ENCODE measurements at regions not wholly inside any gene's neighbourhood (a gene's known extent, or its start where the extent isn't known, plus 50 kb on each side); places are given as distances from the start of the nearest gene placed in this dataset.

GRCh38 chr14:83707056-83707455 is 1822.9 kb upstream of the FLRT2 start:
- DNase-seq (ENCODE audit: low read depth, low spot score): no peak
- POLR2A ChIA-PET: no interaction called here
- Histone ChIP-seq H3K4me3 (ENCODE audit: low read depth, low read length) (no peak overlapping the region), H3K27me3 (ENCODE audit: control insufficient read depth, insufficient read depth, low read length) (no peaks in the 10 kb centered on the region), H3K9me3 (ENCODE audit: control insufficient read depth, insufficient read depth, low read length) (no peaks in the 10 kb centered on the region), H3K27ac (ENCODE audit: low read depth, low read length) (no peak overlapping the region)
- TF ChIP-seq, protein P1, sequence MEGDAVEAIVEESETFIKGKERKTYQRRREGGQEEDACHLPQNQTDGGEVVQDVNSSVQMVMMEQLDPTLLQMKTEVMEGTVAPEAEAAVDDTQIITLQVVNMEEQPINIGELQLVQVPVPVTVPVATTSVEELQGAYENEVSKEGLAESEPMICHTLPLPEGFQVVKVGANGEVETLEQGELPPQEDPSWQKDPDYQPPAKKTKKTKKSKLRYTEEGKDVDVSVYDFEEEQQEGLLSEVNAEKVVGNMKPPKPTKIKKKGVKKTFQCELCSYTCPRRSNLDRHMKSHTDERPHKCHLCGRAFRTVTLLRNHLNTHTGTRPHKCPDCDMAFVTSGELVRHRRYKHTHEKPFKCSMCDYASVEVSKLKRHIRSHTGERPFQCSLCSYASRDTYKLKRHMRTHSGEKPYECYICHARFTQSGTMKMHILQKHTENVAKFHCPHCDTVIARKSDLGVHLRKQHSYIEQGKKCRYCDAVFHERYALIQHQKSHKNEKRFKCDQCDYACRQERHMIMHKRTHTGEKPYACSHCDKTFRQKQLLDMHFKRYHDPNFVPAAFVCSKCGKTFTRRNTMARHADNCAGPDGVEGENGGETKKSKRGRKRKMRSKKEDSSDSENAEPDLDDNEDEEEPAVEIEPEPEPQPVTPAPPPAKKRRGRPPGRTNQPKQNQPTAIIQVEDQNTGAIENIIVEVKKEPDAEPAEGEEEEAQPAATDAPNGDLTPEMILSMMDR (IDR thresholded peaks at IDR 0.05; ENCODE audit: low read depth, low read length): no peak
- CTCF ChIA-PET: no interaction called here

GRCh38 chr14:83709116-83709515 is 1820.8 kb upstream of the FLRT2 start:
- DNase-seq (ENCODE audit: low read depth, low spot score): no peak
- POLR2A ChIA-PET: no interaction called here
- H3K9me3 ChIP-seq (ENCODE audit: control insufficient read depth, insufficient read depth, low read length): no peaks in the 10 kb centered on the region
- TF ChIP-seq, protein P1 (IDR thresholded peaks at IDR 0.05; ENCODE audit: low read depth, low read length): no peak
- no peak overlapping the region for H3K27ac ChIP-seq (ENCODE audit: low read depth, low read length)
- no peak overlapping the region for H3K4me3 ChIP-seq (ENCODE audit: low read depth, low read length)
- CTCF ChIA-PET: no interaction called here
- H3K27me3 ChIP-seq (ENCODE audit: control insufficient read depth, insufficient read depth, low read length): no peaks in the 10 kb centered on the region

DNA sequence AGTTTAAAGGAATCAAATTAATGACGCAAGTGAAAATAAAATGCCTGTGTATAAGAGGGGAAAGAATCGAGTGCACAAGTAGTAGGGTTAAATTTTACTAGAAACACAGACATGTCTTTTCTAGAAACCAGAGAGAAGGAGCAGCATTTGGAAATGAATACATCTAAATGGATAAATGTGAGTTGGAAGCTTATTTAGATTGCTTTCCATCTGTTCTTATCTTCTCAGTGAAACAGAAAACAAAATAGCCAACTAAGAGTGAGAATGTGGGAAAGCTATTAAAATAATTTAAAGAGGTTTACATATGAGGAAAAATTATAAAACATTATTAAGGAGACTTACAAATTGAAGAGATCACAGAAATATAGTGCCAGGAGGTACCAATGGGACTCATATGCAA is 1818.9 kb upstream of the FLRT2 start:
- CTCF ChIA-PET: no interaction called here
- POLR2A ChIA-PET: no interaction called here
- no peak overlapping the region for H3K4me3 ChIP-seq (ENCODE audit: low read depth, low read length)
- TF ChIP-seq, protein P1 (IDR thresholded peaks at IDR 0.05; ENCODE audit: low read depth, low read length): no peak
- H3K27ac ChIP-seq (ENCODE audit: low read depth, low read length): no peak overlapping the region
- no peaks in the 10 kb centered on the region for H3K9me3 ChIP-seq (ENCODE audit: control insufficient read depth, insufficient read depth, low read length)
- DNase-seq (ENCODE audit: low read depth, low spot score): no peak
- H3K27me3 ChIP-seq (ENCODE audit: control insufficient read depth, insufficient read depth, low read length): no peaks in the 10 kb centered on the region

GRCh38 chr14:83712418-83713129 is 1817.4 kb upstream of the FLRT2 start:
- H3K4me3 ChIP-seq (ENCODE audit: low read depth, low read length): no peak overlapping the region
- no peaks in the 10 kb centered on the region for H3K27me3 ChIP-seq (ENCODE audit: control insufficient read depth, insufficient read depth, low read length)
- POLR2A ChIA-PET: no interaction called here
- CTCF ChIA-PET: interaction anchor here (1.7 kb wide), 1 partner anchor 39 kb away, joined by 3 read pairs; no protein-coding TSS in a partner anchor
- TF ChIP-seq, protein P1 (IDR thresholded peaks at IDR 0.05; ENCODE audit: low read depth, low read length): no peak
- H3K9me3 ChIP-seq (ENCODE audit: control insufficient read depth, insufficient read depth, low read length): no peaks in the 10 kb centered on the region
- no peak overlapping the region for H3K27ac ChIP-seq (ENCODE audit: low read depth, low read length)
- DNase-seq (ENCODE audit: low read depth, low spot score): peak; percentile 7

DNA sequence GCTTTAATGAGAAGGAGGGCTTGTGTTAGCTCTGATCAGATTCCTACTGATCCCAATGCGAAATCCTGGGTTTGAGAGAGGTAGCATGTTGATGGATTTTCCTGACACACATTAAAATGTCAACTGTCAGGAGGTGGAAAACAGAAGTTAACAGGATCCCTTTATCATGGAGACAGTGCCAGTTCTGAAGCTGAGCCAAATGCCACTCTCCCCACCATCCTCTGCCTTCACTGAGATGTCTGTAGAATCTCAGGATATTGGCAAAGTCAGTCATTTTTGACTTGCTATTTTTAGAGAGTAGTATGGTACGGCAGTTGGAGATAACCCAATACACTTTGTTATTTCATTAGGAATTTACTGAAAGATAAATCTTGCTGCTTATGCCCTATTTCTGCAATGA is 1816.2 kb upstream of the FLRT2 start:
- TF ChIP-seq, protein P1 (IDR thresholded peaks at IDR 0.05; ENCODE audit: low read depth, low read length): no peak
- Histone ChIP-seq H3K9me3 (ENCODE audit: control insufficient read depth, insufficient read depth, low read length) (no peaks in the 10 kb centered on the region), H3K4me3 (ENCODE audit: low read depth, low read length) (no peak overlapping the region), H3K27me3 (ENCODE audit: control insufficient read depth, insufficient read depth, low read length) (no peaks in the 10 kb centered on the region), H3K27ac (ENCODE audit: low read depth, low read length) (no peak overlapping the region)
- no peak for DNase-seq (ENCODE audit: low read depth, low spot score)
- ChIA-PET POLR2A (no interaction called here), CTCF (interaction anchor here (1.7 kb wide), 1 partner anchor 38 kb away, joined by 3 read pairs; no protein-coding TSS in a partner anchor)
